ENCODE measurements at regions not wholly inside any gene's neighbourhood (a gene's known extent, or its start where the extent isn't known, plus 50 kb on each side); places are given as distances from the start of the nearest gene placed in this dataset.

GRCh38 chr6:15810618-15811017 lies 147.8 kb upstream of the DTNBP1 start (continued):
- TF ChIP-seq RAD21 (IDR thresholded peaks at IDR 0.05; ENCODE audit: low read depth) (no peak), ZNF274 (IDR thresholded peaks at IDR 0.05; ENCODE audit: low read depth, low read length) (no peak), EGR1 (IDR thresholded peaks at IDR 0.05; ENCODE audit: low read depth) (no peak), SIN3A (IDR thresholded peaks at IDR 0.05; ENCODE audit: low read depth) (no peak), YY1 (IDR thresholded peaks at IDR 0.05; ENCODE audit: extremely low read depth, insufficient replicate concordance, low read depth, low read length) (no peak), FOSL1 (IDR thresholded peaks at IDR 0.05; ENCODE audit: low read depth) (no peak), POLR2A (IDR thresholded peaks at IDR 0.05; ENCODE audit: borderline replicate concordance, extremely low read depth, insufficient read depth, insufficient read length) (no peak), EZH2phosphoT487 (IDR thresholded peaks at IDR 0.05; ENCODE audit: borderline replicate concordance) (no peak), ELF1 (IDR thresholded peaks at IDR 0.05; ENCODE audit: borderline replicate concordance, low read depth) (no peak)

GRCh38 chr6:15809367-15809766 lies 146.5 kb upstream of the DTNBP1 start:
- H3K36me3 ChIP-seq (ENCODE audit: control insufficient read depth in 1 of 2, insufficient read depth in 2 of 2, low read length in 2 of 2), result no peaks in the 10 kb centered on the region
- H3K9me2 ChIP-seq (ENCODE audit: insufficient read depth), result no peaks in the 10 kb centered on the region
- no TSS peak for BruUV-seq (replicated peaks)
- H3K4me2 ChIP-seq (ENCODE audit: low read length), result no peak overlapping the region
- no peak for TF ChIP-seq ZBTB33 (IDR thresholded peaks at IDR 0.05; ENCODE audit: extremely low read depth, insufficient replicate concordance, low read length)
- TF ChIP-seq EZH2 (IDR thresholded peaks at IDR 0.05), result no peak
- no peak for TF ChIP-seq POLR2A (IDR thresholded peaks at IDR 0.05; ENCODE audit: borderline replicate concordance, extremely low read depth, insufficient read depth, insufficient read length)
- TF ChIP-seq, protein P1, sequence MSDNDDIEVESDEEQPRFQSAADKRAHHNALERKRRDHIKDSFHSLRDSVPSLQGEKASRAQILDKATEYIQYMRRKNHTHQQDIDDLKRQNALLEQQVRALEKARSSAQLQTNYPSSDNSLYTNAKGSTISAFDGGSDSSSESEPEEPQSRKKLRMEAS (IDR thresholded peaks at IDR 0.05), result no peak
- no peak for TF ChIP-seq ELF1 (IDR thresholded peaks at IDR 0.05; ENCODE audit: borderline replicate concordance, low read depth)
- TF ChIP-seq EZH2phosphoT487 (IDR thresholded peaks at IDR 0.05; ENCODE audit: borderline replicate concordance), result no peak
- TF ChIP-seq FOSL1 (IDR thresholded peaks at IDR 0.05; ENCODE audit: low read depth), result no peak
- TF ChIP-seq ZNF274 (IDR thresholded peaks at IDR 0.05; ENCODE audit: low read depth, low read length), result no peak
- TF ChIP-seq CTCF (IDR thresholded peaks at IDR 0.05 in 2 of 3, conservative IDR thresholded peaks at IDR 0.05 in 1 of 3; ENCODE audit: borderline replicate concordance in 1 of 3, insufficient read depth in 1 of 3, low read depth in 2 of 3, low read length in 2 of 3), result no peak
- TF ChIP-seq SRF (IDR thresholded peaks at IDR 0.05; ENCODE audit: low read depth), result no peak
- TF ChIP-seq RAD21 (IDR thresholded peaks at IDR 0.05; ENCODE audit: low read depth), result no peak
- no peak for TF ChIP-seq ZFX (IDR thresholded peaks at IDR 0.05)
- H3K4me3 ChIP-seq (replicated peaks in 1 of 2; ENCODE audit: low read depth in 1 of 2, low read length in 2 of 2), result no peak overlapping the region
- H3K9ac ChIP-seq (ENCODE audit: low read length), result no peak overlapping the region
- H3K79me2 ChIP-seq (ENCODE audit: insufficient read depth, low read length), result no peaks in the 10 kb centered on the region
- intact Hi-C loops (cut with micrococcal nuclease), result no loop called here
- ChIA-PET CTCF (no interaction called here), RAD21 (ENCODE audit: low non-redundant PET in 1 of 2, low total read pairs in 2 of 2, uncharacterized antibody in 2 of 2, unreplicated experiment in 2 of 2) (no interaction called here), POLR2A (no interaction called here)
- H4K20me1 ChIP-seq (ENCODE audit: insufficient read depth), result no peaks in the 10 kb centered on the region
- no peaks in the 10 kb centered on the region for H3K9me3 ChIP-seq (ENCODE audit: control insufficient read depth in 1 of 2, insufficient read depth in 1 of 2, low read depth in 1 of 2, low read length in 2 of 2)
- DNase-seq (ENCODE audit: low read depth, low spot score) (no peak), ATAC-seq (no peak)
- H3K27me3 ChIP-seq (ENCODE audit: insufficient read depth, low read length), result no peaks in the 10 kb centered on the region
- no peak overlapping the region for H3K27ac ChIP-seq (ENCODE audit: low read depth, low read length)
- no peak overlapping the region for H2AFZ ChIP-seq (ENCODE audit: low read depth, low read length, poor library complexity, severe bottlenecking)
- H3K4me1 ChIP-seq (ENCODE audit: control insufficient read depth in 1 of 2, insufficient read depth in 2 of 2, low read length in 2 of 2), result no peaks in the 10 kb centered on the region
